Panc1 (cell line): ENCODE measurements at regions not wholly inside any gene's neighbourhood (a gene's known extent, or its start where the extent isn't known, plus 50 kb on each side); places are given as distances from the start of the nearest gene placed in this dataset.

Experiments used
- ATAC-seq: fragments of 200-7000 bp; cut with Tn5 transposase; 2 replicates; pipeline ENCODE4 v1.9.1; 2020; ENCODE audit warnings: mild to moderate bottlenecking, moderate library complexity
- BruUV-seq: library from RNA; stranded (reverse); fragments of 400-500 nt; replicated peaks from 2 replicates; lab custom pipeline; 2021; lab: Mats Ljungman, UMichigan
- CTCF ChIA-PET: fragments of 300-600 bp; sonication (Branson Sonifier 250); formaldehyde crosslinking; loops from one replicate; lab custom pipeline; 2022; ENCODE audit warnings: antibody characterized with exemption; lab: Charles Lee
- POLR2A ChIA-PET: fragments of 300-600 bp; sonication (Branson Sonifier 250); formaldehyde crosslinking; loops from one replicate; lab custom pipeline; 2022; ENCODE audit warnings: antibody characterized with exemption; lab: Charles Lee
- DNase-seq: peaks from one replicate; pipeline ENCODE4 v3.0.0-alpha.2; 2010; ENCODE audit warnings: low read depth, low spot score
- H3K27ac ChIP-seq: 2 replicates; pipeline ENCODE4 v1.5.1; 2011; ENCODE audit warnings: mild to moderate bottlenecking, low read length, inconsistent platforms
- H3K27me3 ChIP-seq: fragments of 200-500 bp; sonication (Bioruptor generic); 2 replicates; pipeline ENCODE4 v1.6.0; 2014; ENCODE audit warnings: low read length, inconsistent platforms; ENCODE audit not compliant: control insufficient read depth, insufficient read depth
- H3K36me3 ChIP-seq: fragments of 200-500 bp; sonication (Bioruptor generic); 2 replicates; pipeline ENCODE4 v1.5.1; 2014; ENCODE audit warnings: inconsistent platforms, mild to moderate bottlenecking, low read length, moderate library complexity; ENCODE audit not compliant: control insufficient read depth, insufficient read depth
- H3K4me1 ChIP-seq: 2 replicates; pipeline ENCODE4 v1.5.1; 2011; ENCODE audit warnings: inconsistent platforms, mild to moderate bottlenecking, low read length, moderate library complexity; ENCODE audit not compliant: control insufficient read depth, insufficient read depth
- H3K4me3 ChIP-seq, 2 experiments: 2 replicates each; pipeline ENCODE4 v1.5.1; 2011 to 2012; ENCODE audit warnings: low read depth in 2 of 2, low read length in 2 of 2, mild to moderate bottlenecking in 2 of 2, inconsistent platforms in 1 of 2, moderate library complexity in 1 of 2
- H3K9me3 ChIP-seq: fragments of 200-500 bp; sonication (Bioruptor generic); 2 replicates; pipeline ENCODE4 v1.5.1; 2014; ENCODE audit warnings: low read depth, mild to moderate bottlenecking, inconsistent platforms, low read length, moderate library complexity; ENCODE audit not compliant: control insufficient read depth, insufficient read depth
- CTCF ChIP-seq: fragments of 450-650 bp; IDR thresholded peaks from 2 replicates; pipeline ENCODE4 v1.5.1; 2017; ENCODE audit warnings: mild to moderate bottlenecking
- POLR2AphosphoS5 ChIP-seq: IDR thresholded peaks from 2 replicates; pipeline ENCODE4 v1.6.1; 2012; ENCODE audit warnings: mild to moderate bottlenecking, low read depth, low read length, moderate library complexity
- REST ChIP-seq, 2 experiments: IDR thresholded peaks; 2 replicates each; pipeline ENCODE4 v1.6.1; 2011 to 2012; ENCODE audit warnings: low read depth in 2 of 2, control low read depth in 1 of 2, low read length in 1 of 2, mild to moderate bottlenecking in 1 of 2, moderate library complexity in 1 of 2; ENCODE audit not compliant: insufficient read depth in 1 of 2
- SIN3A ChIP-seq: IDR thresholded peaks from 2 replicates; pipeline ENCODE4 v1.6.1; 2012; ENCODE audit warnings: low read depth, mild to moderate bottlenecking, low read length, moderate library complexity, borderline replicate concordance; ENCODE audit not compliant: insufficient read depth
- TCF7L2 ChIP-seq: IDR thresholded peaks from 2 replicates; pipeline ENCODE4 v1.6.1; 2011; ENCODE audit warnings: mild to moderate bottlenecking, low read depth, low read length, inconsistent platforms
- in situ Hi-C: cut with HindIII; loops from 2 replicates; pipeline ENCODE4 v1.10.0; 2016; ENCODE audit warnings: low sequenced_read_pairs, low pct_unique_long_range_greater_than_20kb
- intact Hi-C: fragments of 100-400 bp; cut with micrococcal nuclease; formaldehyde crosslinking; loops from one replicate; pipeline ENCODE4 v1.10.0; 2022; ENCODE audit not compliant: unreplicated experiment

- no peak overlapping the region for H3K4me3 ChIP-seq
- no peak overlapping the region for H3K27ac ChIP-seq
- BruUV-seq = no TSS peak
- in situ Hi-C loops (no loop called here), intact Hi-C loops (no loop called here)
- no peaks in the 10 kb centered on the region for H3K27me3 ChIP-seq
- ChIA-PET POLR2A (interaction anchor here (0.7 kb wide), 1 partner anchor 1444 kb away, joined by 7 read pairs; no protein-coding TSS in a partner anchor), CTCF (no interaction called here)
- no peak for TF ChIP-seq CTCF
- TF ChIP-seq REST (IDR thresholded peaks at IDR 0.05; ENCODE audit: insufficient read depth in 1 of 2, low read depth in 2 of 2, low read length in 1 of 2) = no peak
- no peak for TF ChIP-seq TCF7L2
- no peak for TF ChIP-seq SIN3A
- no peak for TF ChIP-seq POLR2AphosphoS5
- DNase-seq (no peak), ATAC-seq (no peak)
- no peaks in the 10 kb centered on the region for H3K4me1 ChIP-seq
- H3K36me3 ChIP-seq = no peaks in the 10 kb centered on the region
- H3K9me3 ChIP-seq = no peaks in the 10 kb centered on the region
Measured at GRCh38 chr10:65548001-65548400, 1377.8 kb upstream of the LRRTM3 start.

GRCh38 chr10:65550761-65551160 is 1375.1 kb upstream of the LRRTM3 start:
- Histone ChIP-seq H3K9me3 (no peaks in the 10 kb centered on the region), H3K27ac (no peak overlapping the region), H3K27me3 (no peaks in the 10 kb centered on the region), H3K4me1 (no peaks in the 10 kb centered on the region), H3K36me3 (no peaks in the 10 kb centered on the region), H3K4me3 (no peak overlapping the region)
- BruUV-seq = no TSS peak
- TF ChIP-seq CTCF (no peak), REST (IDR thresholded peaks at IDR 0.05; ENCODE audit: insufficient read depth in 1 of 2, low read depth in 2 of 2, low read length in 1 of 2) (no peak), TCF7L2 (no peak), SIN3A (no peak), POLR2AphosphoS5 (no peak)
- intact Hi-C loops = no loop called here
- ATAC-seq (no peak), DNase-seq (no peak)
- POLR2A ChIA-PET = no interaction called here
- in situ Hi-C loops = no loop called here
- CTCF ChIA-PET = no interaction called here
